Calu3 (cell line): ENCODE measurements at regions not wholly inside any gene's neighbourhood (a gene's known extent, or its start where the extent isn't known, plus 50 kb on each side); places are given as distances from the start of the nearest gene placed in this dataset.

Experiments
- BruUV-seq: library from RNA; stranded (reverse); fragments of 400-500 nt; replicated peaks from 2 replicates; lab custom pipeline; 2021; lab: Mats Ljungman, UMichigan
- CTCF ChIA-PET: fragments of 300-600 bp; sonication (Branson Sonifier 250); formaldehyde crosslinking; loops from one replicate; lab custom pipeline; 2022; ENCODE audit warnings: antibody characterized with exemption; lab: Charles Lee
- DNase-seq: peaks from one replicate; pipeline ENCODE4 v3.0.0; 2022
- H3K27ac Mint-ChIP-seq: one replicate; pipeline ENCODE4 v1.8.0; 2022; ENCODE audit warnings: mixed read lengths; ENCODE audit not compliant: unreplicated experiment
- H3K27me3 Mint-ChIP-seq: one replicate; pipeline ENCODE4 v1.8.0; 2022; ENCODE audit warnings: mixed read lengths; ENCODE audit not compliant: unreplicated experiment
- H3K36me3 Mint-ChIP-seq: one replicate; pipeline ENCODE4 v1.8.0; 2022; ENCODE audit warnings: mild to moderate bottlenecking, moderate library complexity, mixed read lengths; ENCODE audit not compliant: insufficient read depth, unreplicated experiment
- H3K4me1 Mint-ChIP-seq: one replicate; pipeline ENCODE4 v1.8.0; 2022; ENCODE audit warnings: mild to moderate bottlenecking, low read depth, mixed read lengths; ENCODE audit not compliant: unreplicated experiment
- H3K4me3 Mint-ChIP-seq: one replicate; pipeline ENCODE4 v1.8.0; 2022; ENCODE audit warnings: mild to moderate bottlenecking, low read depth, moderate library complexity, mixed read lengths; ENCODE audit not compliant: unreplicated experiment
- H3K9me3 Mint-ChIP-seq: one replicate; pipeline ENCODE4 v1.8.0; 2022; ENCODE audit warnings: low read depth, mixed read lengths; ENCODE audit not compliant: unreplicated experiment
- intact Hi-C: fragments of 100-400 bp; cut with micrococcal nuclease; formaldehyde crosslinking; loops from one replicate; pipeline ENCODE4 v1.10.0; 2022; ENCODE audit not compliant: unreplicated experiment
- TF ChIP-seq, protein P1 (sequence below): fragments of 200-600 bp; IDR thresholded peaks from one replicate; pipeline ENCODE4 v1.8.0; 2022; ENCODE audit warnings: antibody characterized with exemption; ENCODE audit not compliant: unreplicated experiment

DNA sequence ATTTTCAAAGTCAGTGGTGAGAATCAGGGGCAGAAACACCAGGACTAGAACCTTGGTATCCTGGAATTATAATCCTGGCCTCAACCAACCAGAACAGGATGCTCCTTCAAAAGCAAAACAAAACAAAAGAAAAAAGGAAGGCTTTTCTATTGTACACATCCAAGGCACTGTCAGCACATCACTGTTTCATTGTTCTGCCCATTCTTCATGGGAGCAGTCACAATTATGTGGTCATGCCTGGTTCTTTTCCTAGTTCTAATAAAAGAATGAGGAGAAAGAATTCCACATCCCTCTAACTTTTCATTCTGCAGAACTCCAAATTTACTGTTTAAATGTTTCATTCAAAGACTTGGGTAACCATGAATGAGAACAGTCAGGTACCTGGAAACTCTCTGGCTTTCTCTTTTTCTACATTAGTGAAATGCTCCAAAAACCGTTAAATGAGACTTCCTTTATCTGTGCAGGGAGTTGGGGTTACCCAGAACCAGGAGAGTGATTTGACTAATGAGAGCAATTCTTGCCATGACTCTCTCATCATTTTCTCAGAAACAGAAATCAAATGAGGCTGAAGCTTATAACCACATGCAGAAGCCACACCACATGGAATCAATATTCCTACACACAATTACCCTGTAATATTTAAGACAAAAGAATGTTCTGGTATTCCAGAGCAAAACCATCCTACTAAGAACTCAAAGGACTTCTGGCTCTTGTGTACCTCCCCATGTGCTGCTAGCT is 110.9 kb upstream of the CCDC150 start:
- no peak for DNase-seq
- BruUV-seq: no TSS peak
- intact Hi-C loops: no loop called here
- H3K4me3 Mint-ChIP-seq: no peak overlapping the region
- TF ChIP-seq, protein P1, sequence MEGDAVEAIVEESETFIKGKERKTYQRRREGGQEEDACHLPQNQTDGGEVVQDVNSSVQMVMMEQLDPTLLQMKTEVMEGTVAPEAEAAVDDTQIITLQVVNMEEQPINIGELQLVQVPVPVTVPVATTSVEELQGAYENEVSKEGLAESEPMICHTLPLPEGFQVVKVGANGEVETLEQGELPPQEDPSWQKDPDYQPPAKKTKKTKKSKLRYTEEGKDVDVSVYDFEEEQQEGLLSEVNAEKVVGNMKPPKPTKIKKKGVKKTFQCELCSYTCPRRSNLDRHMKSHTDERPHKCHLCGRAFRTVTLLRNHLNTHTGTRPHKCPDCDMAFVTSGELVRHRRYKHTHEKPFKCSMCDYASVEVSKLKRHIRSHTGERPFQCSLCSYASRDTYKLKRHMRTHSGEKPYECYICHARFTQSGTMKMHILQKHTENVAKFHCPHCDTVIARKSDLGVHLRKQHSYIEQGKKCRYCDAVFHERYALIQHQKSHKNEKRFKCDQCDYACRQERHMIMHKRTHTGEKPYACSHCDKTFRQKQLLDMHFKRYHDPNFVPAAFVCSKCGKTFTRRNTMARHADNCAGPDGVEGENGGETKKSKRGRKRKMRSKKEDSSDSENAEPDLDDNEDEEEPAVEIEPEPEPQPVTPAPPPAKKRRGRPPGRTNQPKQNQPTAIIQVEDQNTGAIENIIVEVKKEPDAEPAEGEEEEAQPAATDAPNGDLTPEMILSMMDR: no peak
- H3K27me3 Mint-ChIP-seq: no peaks in the 10 kb centered on the region
- CTCF ChIA-PET: no interaction called here
- H3K36me3 Mint-ChIP-seq: no peaks in the 10 kb centered on the region
- H3K27ac Mint-ChIP-seq: no peak overlapping the region
- no peaks in the 10 kb centered on the region for H3K9me3 Mint-ChIP-seq
- no peaks in the 10 kb centered on the region for H3K4me1 Mint-ChIP-seq

DNA sequence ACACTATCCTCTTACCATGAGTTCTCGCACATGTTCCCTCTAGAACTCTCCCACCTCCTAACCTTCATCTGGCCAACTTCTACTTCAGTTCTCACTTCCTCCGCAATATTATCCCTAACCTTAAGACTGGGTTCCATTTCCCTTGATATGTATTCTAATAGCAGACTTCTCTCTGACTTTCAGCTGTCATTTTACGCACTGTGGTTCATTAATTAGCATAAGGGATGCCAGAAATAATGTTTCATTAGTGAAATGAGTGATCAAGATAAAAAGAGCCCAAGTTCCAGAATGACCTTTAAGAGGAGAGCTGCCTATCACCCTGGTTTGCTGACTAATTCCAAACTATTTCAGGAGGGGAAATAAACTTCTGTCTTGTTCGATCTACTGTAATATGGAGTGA is 108.6 kb upstream of the CCDC150 start:
- CTCF ChIA-PET: interaction anchor here (0.5 kb wide), 1 partner anchor 48 kb away, joined by 3 read pairs; no protein-coding TSS in a partner anchor
- Mint-ChIP-seq H3K36me3 (no peaks in the 10 kb centered on the region), H3K4me1 (no peaks in the 10 kb centered on the region), H3K4me3 (no peak overlapping the region), H3K9me3 (no peaks in the 10 kb centered on the region), H3K27me3 (no peaks in the 10 kb centered on the region), H3K27ac (no peak overlapping the region)
- DNase-seq: no peak
- intact Hi-C loops: no loop called here
- no TSS peak for BruUV-seq
- TF ChIP-seq, protein P1: no peak

DNA sequence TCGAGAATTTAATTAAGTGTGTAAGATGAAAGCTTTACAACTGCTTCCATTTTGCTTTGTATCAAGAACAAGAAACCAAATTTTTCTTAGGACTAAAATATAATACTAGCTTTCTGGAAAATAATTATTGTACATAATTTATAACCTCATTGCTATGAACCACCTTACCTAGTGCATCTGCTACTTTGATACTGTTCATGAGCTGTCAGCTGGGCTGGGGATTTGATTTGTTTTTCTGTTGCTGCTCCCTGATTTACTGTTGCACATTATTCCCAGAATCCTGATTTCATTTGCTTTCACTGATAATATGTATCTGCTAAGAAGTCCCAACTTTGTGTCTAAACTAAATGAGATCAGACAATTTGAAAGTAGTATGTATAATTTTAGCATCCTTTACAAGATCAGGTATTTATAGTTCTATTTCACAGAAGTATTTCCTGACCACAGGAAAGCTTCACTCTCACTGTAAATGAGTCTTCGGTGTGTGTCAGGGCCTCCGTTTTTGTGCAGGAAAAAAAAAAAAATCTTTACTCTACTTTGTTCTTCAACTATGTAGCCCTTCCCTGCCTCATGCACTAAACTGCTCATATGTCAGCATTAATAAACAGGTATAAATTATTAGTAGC is 105.6 kb upstream of the CCDC150 start:
- CTCF ChIA-PET: interaction anchor here (0.6 kb wide), 1 partner anchor 436 kb away, joined by 3 read pairs; no protein-coding TSS in a partner anchor
- TF ChIP-seq, protein P1: no peak
- intact Hi-C loops: no loop called here
- no peaks in the 10 kb centered on the region for H3K9me3 Mint-ChIP-seq
- no peak for DNase-seq
- H3K4me3 Mint-ChIP-seq: no peak overlapping the region
- no peak overlapping the region for H3K27ac Mint-ChIP-seq
- no peaks in the 10 kb centered on the region for H3K36me3 Mint-ChIP-seq
- H3K27me3 Mint-ChIP-seq: no peaks in the 10 kb centered on the region
- no peaks in the 10 kb centered on the region for H3K4me1 Mint-ChIP-seq
- BruUV-seq: no TSS peak

DNA sequence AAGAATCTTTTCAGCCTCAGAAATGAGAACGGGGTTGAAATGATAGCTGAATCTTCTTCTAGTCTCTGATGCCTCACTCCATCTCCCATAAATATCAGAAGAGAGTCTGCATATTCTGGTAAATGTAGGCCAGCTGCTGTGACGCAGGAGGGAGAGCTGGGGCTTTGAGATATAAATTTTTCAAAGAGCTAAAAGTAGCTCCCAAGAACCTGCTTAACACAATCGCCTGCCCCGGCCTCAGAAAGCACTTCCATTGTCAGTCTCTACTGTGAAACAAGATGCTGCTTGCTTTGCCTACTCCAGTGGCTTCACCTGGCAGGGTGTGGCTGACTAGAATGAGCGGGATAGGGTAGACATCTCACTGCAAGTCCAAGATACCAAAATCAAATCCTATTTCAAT is 105.0 kb upstream of the CCDC150 start:
- no TSS peak for BruUV-seq
- Mint-ChIP-seq H3K4me1 (no peaks in the 10 kb centered on the region), H3K4me3 (no peak overlapping the region), H3K27me3 (no peaks in the 10 kb centered on the region), H3K36me3 (no peaks in the 10 kb centered on the region), H3K9me3 (no peaks in the 10 kb centered on the region), H3K27ac (no peak overlapping the region)
- intact Hi-C loops: no loop called here
- no peak for DNase-seq
- TF ChIP-seq, protein P1: no peak
- CTCF ChIA-PET: no interaction called here
